HAP-1 (cell line): ENCODE measurements at regions not wholly inside any gene's neighbourhood (a gene's known extent, or its start where the extent isn't known, plus 50 kb on each side); places are given as distances from the start of the nearest gene placed in this dataset.

ENCODE experiments used
- DNase-seq, 2 experiments: peaks; one replicate each; pipeline ENCODE4 v3.0.0-alpha.2; 2016 to 2020; ENCODE audit warnings: low spot score in 2 of 2
- H3K27me3 ChIP-seq: fragments of 250-450 bp; sonication (Bioruptor Pico); 2 replicates; pipeline ENCODE4 v1.5.1; 2020; ENCODE audit warnings: low read depth, mild to moderate bottlenecking, moderate library complexity
- H3K36me3 ChIP-seq: fragments of 250-450 bp; sonication (Bioruptor Pico); replicated peaks from 2 replicates; pipeline ENCODE4 v1.5.1; 2020; ENCODE audit warnings: mild to moderate bottlenecking
- H3K4me1 ChIP-seq: fragments of 250-450 bp; sonication (Bioruptor Pico); 2 replicates; pipeline ENCODE4 v1.5.1; 2020; ENCODE audit warnings: mild to moderate bottlenecking
- H3K4me3 ChIP-seq: fragments of 250-450 bp; sonication (Bioruptor Pico); 2 replicates; pipeline ENCODE4 v1.5.1; 2020; ENCODE audit warnings: mild to moderate bottlenecking, moderate library complexity
- H3K9me3 ChIP-seq: fragments of 250-450 bp; sonication (Bioruptor Pico); 2 replicates; pipeline ENCODE4 v1.5.1; 2020; ENCODE audit warnings: mild to moderate bottlenecking, moderate library complexity
- in situ Hi-C: fragments of 300-500 bp; cut with MboI; formaldehyde crosslinking; loops from 3 replicates; pipeline ENCODE4 v1.14.3; 2020; ENCODE audit warnings: low sequenced_read_pairs, inconsistent platforms, mixed read lengths

GRCh38 chr2:58527647-58528046 lies 286.5 kb upstream of the FANCL start:
- in situ Hi-C loops = no loop called here
- no peak for DNase-seq

GRCh38 chr2:58521803-58522554 lies 280.9 kb upstream of the FANCL start:
- Histone ChIP-seq H3K4me1 (peaks cover 5% of the 10 kb centered on the region), H3K36me3 (no peaks in the 10 kb centered on the region), H3K27me3 (peaks cover 3% of the 10 kb centered on the region; the same call in 1 of the 2 replicates), H3K9me3 (no peaks in the 10 kb centered on the region), H3K4me3 (no peak overlapping the region)
- DNase-seq = no peak
- in situ Hi-C loops = no loop called here

More at GRCh38 chr2:58527647-58528046, 286.5 kb upstream of the FANCL start:
- no peaks in the 10 kb centered on the region for H3K36me3 ChIP-seq
- no peak overlapping the region for H3K4me3 ChIP-seq
- H3K9me3 ChIP-seq = no peaks in the 10 kb centered on the region
- peaks cover under 1% of the 10 kb centered on the region for H3K4me1 ChIP-seq
- peaks cover 3% of the 10 kb centered on the region; the same call in 1 of the 2 replicates for H3K27me3 ChIP-seq

- H3K9me3 ChIP-seq = no peaks in the 10 kb centered on the region
- no peak for DNase-seq
- in situ Hi-C loops = no loop called here
- peaks cover 5% of the 10 kb centered on the region for H3K4me1 ChIP-seq
- H3K27me3 ChIP-seq = peaks cover 3% of the 10 kb centered on the region; the same call in 1 of the 2 replicates
- H3K36me3 ChIP-seq = no peaks in the 10 kb centered on the region
- H3K4me3 ChIP-seq = no peak overlapping the region
Measured at GRCh38 chr2:58520903-58521302, 279.8 kb upstream of the FANCL start.

GRCh38 chr2:58517881-58518280 lies 276.8 kb upstream of the FANCL start:
- peaks cover 5% of the 10 kb centered on the region for H3K4me1 ChIP-seq
- in situ Hi-C loops = no loop called here
- H3K36me3 ChIP-seq = no peaks in the 10 kb centered on the region
- no peak overlapping the region for H3K4me3 ChIP-seq
- DNase-seq = no peak
- H3K9me3 ChIP-seq = no peaks in the 10 kb centered on the region
- H3K27me3 ChIP-seq = no peaks in the 10 kb centered on the region

- Histone ChIP-seq H3K27me3 (no peaks in the 10 kb centered on the region), H3K4me1 (no peaks in the 10 kb centered on the region), H3K4me3 (no peak overlapping the region), H3K36me3 (no peaks in the 10 kb centered on the region), H3K9me3 (no peaks in the 10 kb centered on the region)
- no peak for DNase-seq
- in situ Hi-C loops = no loop called here
Measured at GRCh38 chr2:58516695-58517094, 275.6 kb upstream of the FANCL start.

GRCh38 chr2:58515827-58516573 lies 274.9 kb upstream of the FANCL start:
- no peak overlapping the region for H3K4me3 ChIP-seq
- in situ Hi-C loops = no loop called here
- no peaks in the 10 kb centered on the region for H3K36me3 ChIP-seq
- H3K4me1 ChIP-seq = no peaks in the 10 kb centered on the region
- H3K9me3 ChIP-seq = no peaks in the 10 kb centered on the region
- no peak for DNase-seq
- no peaks in the 10 kb centered on the region for H3K27me3 ChIP-seq

- H3K4me1 ChIP-seq = no peaks in the 10 kb centered on the region
- no peak for DNase-seq
- no peaks in the 10 kb centered on the region for H3K27me3 ChIP-seq
- H3K4me3 ChIP-seq = no peak overlapping the region
- H3K36me3 ChIP-seq = no peaks in the 10 kb centered on the region
- H3K9me3 ChIP-seq = no peaks in the 10 kb centered on the region
- in situ Hi-C loops = no loop called here
Measured at GRCh38 chr2:58514252-58514651, 273.1 kb upstream of the FANCL start.

GRCh38 chr2:58512878-58513277 lies 271.8 kb upstream of the FANCL start:
- H3K4me3 ChIP-seq = no peak overlapping the region
- no peaks in the 10 kb centered on the region for H3K27me3 ChIP-seq
- in situ Hi-C loops = no loop called here
- no peak for DNase-seq
- H3K9me3 ChIP-seq = no peaks in the 10 kb centered on the region
- no peaks in the 10 kb centered on the region for H3K4me1 ChIP-seq
- no peaks in the 10 kb centered on the region for H3K36me3 ChIP-seq

GRCh38 chr2:58508006-58508405 lies 266.9 kb upstream of the FANCL start:
- no peak for DNase-seq
- H3K36me3 ChIP-seq = no peaks in the 10 kb centered on the region
- H3K4me1 ChIP-seq = no peaks in the 10 kb centered on the region
- H3K4me3 ChIP-seq = no peak overlapping the region
- H3K27me3 ChIP-seq = no peaks in the 10 kb centered on the region
- no peaks in the 10 kb centered on the region for H3K9me3 ChIP-seq
- in situ Hi-C loops = no loop called here

GRCh38 chr2:58503918-58504317 lies 262.8 kb upstream of the FANCL start:
- DNase-seq = no peak
- Histone ChIP-seq H3K36me3 (no peaks in the 10 kb centered on the region), H3K9me3 (no peaks in the 10 kb centered on the region), H3K27me3 (no peaks in the 10 kb centered on the region), H3K4me3 (no peak overlapping the region), H3K4me1 (no peaks in the 10 kb centered on the region)
- in situ Hi-C loops = no loop called here

GRCh38 chr2:58502931-58503330 lies 261.8 kb upstream of the FANCL start:
- in situ Hi-C loops = no loop called here
- DNase-seq = no peak
- Histone ChIP-seq H3K4me1 (no peaks in the 10 kb centered on the region), H3K27me3 (no peaks in the 10 kb centered on the region), H3K9me3 (no peaks in the 10 kb centered on the region), H3K36me3 (no peaks in the 10 kb centered on the region), H3K4me3 (no peak overlapping the region)

- H3K4me1 ChIP-seq = no peaks in the 10 kb centered on the region
Measured at GRCh38 chr2:58501371-58502160, 260.4 kb upstream of the FANCL start.

GRCh38 chr2:58497168-58497567 lies 256.0 kb upstream of the FANCL start:
- no peaks in the 10 kb centered on the region for H3K27me3 ChIP-seq
- no peaks in the 10 kb centered on the region for H3K36me3 ChIP-seq
- DNase-seq = no peak
- H3K4me1 ChIP-seq = no peaks in the 10 kb centered on the region
- no peaks in the 10 kb centered on the region for H3K9me3 ChIP-seq
- in situ Hi-C loops = no loop called here
- no peak overlapping the region for H3K4me3 ChIP-seq

More at GRCh38 chr2:58501371-58502160, 260.4 kb upstream of the FANCL start:
- Histone ChIP-seq H3K4me3 (no peak overlapping the region), H3K27me3 (no peaks in the 10 kb centered on the region), H3K36me3 (no peaks in the 10 kb centered on the region), H3K9me3 (no peaks in the 10 kb centered on the region)
- in situ Hi-C loops = no loop called here
- DNase-seq = no peak

GRCh38 chr2:58495806-58496205 lies 254.7 kb upstream of the FANCL start:
- in situ Hi-C loops = no loop called here
- Histone ChIP-seq H3K4me1 (no peaks in the 10 kb centered on the region), H3K27me3 (no peaks in the 10 kb centered on the region), H3K4me3 (no peak overlapping the region), H3K9me3 (no peaks in the 10 kb centered on the region), H3K36me3 (no peaks in the 10 kb centered on the region)
- no peak for DNase-seq
